DOHH2 (cell line): ENCODE measurements at regions not wholly inside any gene's neighbourhood (a gene's known extent, or its start where the extent isn't known, plus 50 kb on each side); places are given as distances from the start of the nearest gene placed in this dataset.

Experiments
- H3F3A ChIP-seq: fragments of 200-600 bp; sonication (generic), shearing (Covaris generic); 2 replicates; pipeline ENCODE4 v1.6.0; 2016; ENCODE audit warnings: antibody characterized with exemption, mild to moderate bottlenecking; ENCODE audit not compliant: control insufficient read depth, insufficient read depth
- H3K27ac ChIP-seq: fragments of 200-600 bp; sonication (generic); 2 replicates; pipeline ENCODE4 v1.5.1; 2014; ENCODE audit warnings: low read depth, mild to moderate bottlenecking, low read length, moderate library complexity
- H3K27me3 ChIP-seq: fragments of 200-600 bp; sonication (generic); 2 replicates; pipeline ENCODE4 v1.6.1; 2014; ENCODE audit warnings: mild to moderate bottlenecking, low read length, mixed read lengths; ENCODE audit not compliant: control insufficient read depth
- H3K36me3 ChIP-seq: fragments of 200-600 bp; sonication (generic); 2 replicates; pipeline ENCODE4 v1.6.1; 2014; ENCODE audit warnings: mild to moderate bottlenecking, low read length, moderate library complexity, mixed read lengths; ENCODE audit not compliant: control insufficient read depth
- H3K4me1 ChIP-seq: fragments of 200-600 bp; sonication (generic); 2 replicates; pipeline ENCODE4 v1.6.1; 2014; ENCODE audit warnings: mild to moderate bottlenecking, low read length, mixed read lengths; ENCODE audit not compliant: control insufficient read depth
- H3K4me2 ChIP-seq: fragments of 200-600 bp; sonication (generic); 2 replicates; pipeline ENCODE4 v1.6.0; 2014; ENCODE audit warnings: mild to moderate bottlenecking, low read length, moderate library complexity
- H3K4me3 ChIP-seq: fragments of 200-600 bp; sonication (generic); 2 replicates; pipeline ENCODE4 v1.5.1; 2014; ENCODE audit warnings: mild to moderate bottlenecking, low read length, mixed read lengths
- H3K79me2 ChIP-seq: fragments of 200-600 bp; sonication (generic); 2 replicates; pipeline ENCODE4 v1.6.1; 2014; ENCODE audit warnings: mild to moderate bottlenecking, low read length, mixed read lengths; ENCODE audit not compliant: control insufficient read depth
- H3K9me2 ChIP-seq: fragments of 200-600 bp; sonication (generic); replicated peaks from 2 replicates; pipeline ENCODE4 v1.6.1; 2014; ENCODE audit warnings: mild to moderate bottlenecking, low read length, mixed read lengths; ENCODE audit not compliant: control insufficient read depth
- H3K9me3 ChIP-seq: fragments of 200-600 bp; sonication (generic); 2 replicates; pipeline ENCODE4 v1.6.1; 2014; ENCODE audit warnings: antibody characterized with exemption, low read length, mixed read lengths; ENCODE audit not compliant: control insufficient read depth, insufficient read depth
- H4K20me1 ChIP-seq: fragments of 200-600 bp; sonication (generic); 2 replicates; pipeline ENCODE4 v1.6.0; 2014; ENCODE audit warnings: low read depth, mild to moderate bottlenecking, antibody characterized with exemption, low read length, moderate library complexity; ENCODE audit not compliant: control insufficient read depth, insufficient read depth
- CTCF ChIP-seq: fragments of 200-600 bp; sonication (generic); IDR thresholded peaks from one replicate; pipeline ENCODE4 v1.5.1; 2014; ENCODE audit warnings: antibody characterized with exemption, mild to moderate bottlenecking, low read depth, low read length; ENCODE audit not compliant: poor library complexity, severe bottlenecking
- EZH2phosphoT487 ChIP-seq: fragments of 200-600 bp; sonication (generic); IDR thresholded peaks from 2 replicates; pipeline ENCODE4 v1.6.1; 2017; ENCODE audit warnings: borderline replicate concordance, mild to moderate bottlenecking, antibody characterized with exemption, low read length, moderate library complexity, mixed read lengths

- Histone ChIP-seq H3K4me3 (no peak overlapping the region), H3F3A (no peaks in the 10 kb centered on the region), H3K9me2 (no peaks in the 10 kb centered on the region), H3K79me2 (no peaks in the 10 kb centered on the region), H3K36me3 (no peaks in the 10 kb centered on the region), H4K20me1 (no peaks in the 10 kb centered on the region), H3K4me1 (no peaks in the 10 kb centered on the region), H3K27me3 (peaks cover 4% of the 10 kb centered on the region; the same call in 1 of the 2 replicates), H3K27ac (no peak overlapping the region), H3K4me2 (no peak overlapping the region), H3K9me3 (no peaks in the 10 kb centered on the region)
- TF ChIP-seq CTCF: no peak
Measured at GRCh38 chr3:35971686-35972085, 332.4 kb downstream of the ARPP21 start.

GRCh38 chr3:35974872-35975271 lies 335.5 kb downstream of the ARPP21 start:
- Histone ChIP-seq H3K36me3 (no peaks in the 10 kb centered on the region), H3K9me2 (no peaks in the 10 kb centered on the region)

GRCh38 chr3:35986161-35986560 lies 346.8 kb downstream of the ARPP21 start:
- Histone ChIP-seq H3K36me3 (no peaks in the 10 kb centered on the region), H3K4me2 (no peak overlapping the region), H3K9me2 (no peaks in the 10 kb centered on the region), H3K4me1 (no peaks in the 10 kb centered on the region), H3K9me3 (no peaks in the 10 kb centered on the region), H3K27me3 (no peaks in the 10 kb centered on the region), H4K20me1 (no peaks in the 10 kb centered on the region), H3K4me3 (no peak overlapping the region), H3K79me2 (no peaks in the 10 kb centered on the region), H3K27ac (no peak overlapping the region), H3F3A (no peaks in the 10 kb centered on the region)
- TF ChIP-seq CTCF (no peak), EZH2phosphoT487 (no peak)

More at GRCh38 chr3:35974872-35975271, 335.5 kb downstream of the ARPP21 start:
- Histone ChIP-seq H3K4me3 (no peak overlapping the region), H3F3A (no peaks in the 10 kb centered on the region), H3K27me3 (peaks cover 4% of the 10 kb centered on the region; the same call in 1 of the 2 replicates), H3K27ac (no peak overlapping the region), H4K20me1 (no peaks in the 10 kb centered on the region), H3K4me2 (no peak overlapping the region), H3K4me1 (no peaks in the 10 kb centered on the region), H3K79me2 (no peaks in the 10 kb centered on the region), H3K9me3 (no peaks in the 10 kb centered on the region)
- TF ChIP-seq EZH2phosphoT487: no peak
- TF ChIP-seq CTCF: no peak

DNA sequence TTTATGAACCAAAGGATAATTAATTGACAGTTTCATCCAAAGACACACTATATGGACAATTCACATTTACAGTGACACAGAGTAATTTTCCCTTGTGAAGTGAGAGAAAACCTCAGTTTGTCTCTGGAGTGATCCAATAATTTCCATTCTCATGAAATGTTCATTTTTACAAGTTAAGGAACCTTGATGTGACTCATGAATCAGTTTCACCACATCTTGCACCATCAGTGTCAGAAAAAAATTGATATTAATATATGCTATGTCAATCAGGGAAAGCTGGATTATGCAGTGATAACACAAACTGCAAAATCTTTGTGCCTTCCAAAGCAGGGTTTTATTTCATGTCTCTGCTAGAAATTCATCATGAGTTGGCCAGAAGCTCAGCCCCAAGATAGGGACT lies 348.1 kb downstream of the ARPP21 start:
- no peaks in the 10 kb centered on the region for H3K79me2 ChIP-seq
- H3K4me1 ChIP-seq: no peaks in the 10 kb centered on the region
- H3K9me2 ChIP-seq: no peaks in the 10 kb centered on the region
- no peaks in the 10 kb centered on the region for H3F3A ChIP-seq
- TF ChIP-seq EZH2phosphoT487 (no peak), CTCF (no peak)
- H4K20me1 ChIP-seq: no peaks in the 10 kb centered on the region
- no peak overlapping the region for H3K4me3 ChIP-seq
- H3K36me3 ChIP-seq: no peaks in the 10 kb centered on the region
- no peak overlapping the region for H3K27ac ChIP-seq
- no peaks in the 10 kb centered on the region for H3K9me3 ChIP-seq
- no peaks in the 10 kb centered on the region for H3K27me3 ChIP-seq
- no peak overlapping the region for H3K4me2 ChIP-seq
